ENCODE measurements at regions not wholly inside any gene's neighbourhood (a gene's known extent, or its start where the extent isn't known, plus 50 kb on each side); places are given as distances from the start of the nearest gene placed in this dataset.

DNA sequence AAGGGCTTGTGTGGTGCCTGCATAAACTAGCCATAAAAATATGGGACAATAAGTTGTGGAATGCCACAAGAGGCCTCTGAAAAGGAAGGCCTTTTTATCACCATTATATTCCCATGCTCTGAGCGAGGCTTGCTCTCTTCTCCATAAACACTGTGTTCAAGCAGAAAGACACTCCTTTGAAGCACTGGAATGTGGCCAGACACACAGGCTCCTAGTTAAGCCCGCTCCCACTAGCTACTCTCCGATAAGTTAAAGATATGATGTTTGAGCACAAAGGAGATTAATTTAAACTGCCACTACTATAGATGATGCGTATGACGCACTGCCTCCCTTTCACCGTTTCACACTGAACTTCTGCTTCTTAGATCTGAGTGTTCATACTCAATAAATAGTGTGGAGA is 188.7 kb upstream of the TWIST2 start:
- DNase-seq (ENCODE audit: low read depth): no peak
- TF ChIP-seq, protein P1, sequence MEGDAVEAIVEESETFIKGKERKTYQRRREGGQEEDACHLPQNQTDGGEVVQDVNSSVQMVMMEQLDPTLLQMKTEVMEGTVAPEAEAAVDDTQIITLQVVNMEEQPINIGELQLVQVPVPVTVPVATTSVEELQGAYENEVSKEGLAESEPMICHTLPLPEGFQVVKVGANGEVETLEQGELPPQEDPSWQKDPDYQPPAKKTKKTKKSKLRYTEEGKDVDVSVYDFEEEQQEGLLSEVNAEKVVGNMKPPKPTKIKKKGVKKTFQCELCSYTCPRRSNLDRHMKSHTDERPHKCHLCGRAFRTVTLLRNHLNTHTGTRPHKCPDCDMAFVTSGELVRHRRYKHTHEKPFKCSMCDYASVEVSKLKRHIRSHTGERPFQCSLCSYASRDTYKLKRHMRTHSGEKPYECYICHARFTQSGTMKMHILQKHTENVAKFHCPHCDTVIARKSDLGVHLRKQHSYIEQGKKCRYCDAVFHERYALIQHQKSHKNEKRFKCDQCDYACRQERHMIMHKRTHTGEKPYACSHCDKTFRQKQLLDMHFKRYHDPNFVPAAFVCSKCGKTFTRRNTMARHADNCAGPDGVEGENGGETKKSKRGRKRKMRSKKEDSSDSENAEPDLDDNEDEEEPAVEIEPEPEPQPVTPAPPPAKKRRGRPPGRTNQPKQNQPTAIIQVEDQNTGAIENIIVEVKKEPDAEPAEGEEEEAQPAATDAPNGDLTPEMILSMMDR (IDR thresholded peaks at IDR 0.05; ENCODE audit: low read length, missing control alignments): no peak
- H3K4me3 ChIP-seq (replicated peaks; ENCODE audit: low read depth, low read length): no peak overlapping the region

DNA sequence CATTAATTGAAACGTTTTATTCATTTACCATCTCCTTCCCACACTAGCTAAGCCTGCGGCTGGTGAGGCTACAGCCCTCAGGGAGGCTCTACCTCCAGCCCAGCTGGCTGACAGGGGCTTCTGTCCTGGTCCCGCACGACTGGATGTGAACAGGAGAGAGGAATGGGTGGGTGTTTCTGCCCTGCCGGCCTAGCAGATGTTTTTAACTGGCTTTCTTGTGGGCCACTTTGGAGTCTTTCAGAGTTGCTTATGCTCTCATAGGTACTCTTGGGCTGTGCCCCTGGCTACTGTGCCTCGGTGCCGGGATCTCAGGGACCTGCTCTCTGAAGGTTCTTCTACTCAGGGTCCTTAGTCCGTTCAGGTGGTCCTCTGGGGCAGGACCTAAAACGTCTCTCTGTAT is 184.3 kb upstream of the TWIST2 start:
- TF ChIP-seq, protein P1 (IDR thresholded peaks at IDR 0.05; ENCODE audit: low read length, missing control alignments): no peak
- H3K4me3 ChIP-seq (replicated peaks; ENCODE audit: low read depth, low read length): no peak overlapping the region
- DNase-seq (ENCODE audit: low read depth): no peak

DNA sequence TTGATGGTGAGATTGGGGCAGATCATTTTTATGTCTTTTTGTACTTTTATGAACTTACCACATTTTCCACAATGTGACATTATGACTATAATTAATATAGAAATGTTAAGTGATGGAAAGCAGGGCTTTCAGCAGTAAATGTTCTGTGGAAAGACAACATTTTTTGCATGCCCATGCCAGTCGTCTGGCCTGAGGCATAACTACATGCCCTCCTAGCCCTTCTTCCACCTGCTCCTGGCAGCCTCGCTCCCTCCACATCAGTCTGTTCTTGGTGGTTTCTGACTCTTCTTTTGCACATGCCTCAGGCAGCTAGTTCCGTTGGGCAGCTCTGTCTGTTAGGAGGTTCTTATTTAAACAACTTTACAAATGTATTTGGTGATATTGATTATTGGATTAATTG is 182.0 kb upstream of the TWIST2 start:
- no peak overlapping the region for H3K4me3 ChIP-seq (replicated peaks; ENCODE audit: low read depth, low read length)
- no peak for DNase-seq (ENCODE audit: low read depth)
- TF ChIP-seq, protein P1 (IDR thresholded peaks at IDR 0.05; ENCODE audit: low read length, missing control alignments): no peak

DNA sequence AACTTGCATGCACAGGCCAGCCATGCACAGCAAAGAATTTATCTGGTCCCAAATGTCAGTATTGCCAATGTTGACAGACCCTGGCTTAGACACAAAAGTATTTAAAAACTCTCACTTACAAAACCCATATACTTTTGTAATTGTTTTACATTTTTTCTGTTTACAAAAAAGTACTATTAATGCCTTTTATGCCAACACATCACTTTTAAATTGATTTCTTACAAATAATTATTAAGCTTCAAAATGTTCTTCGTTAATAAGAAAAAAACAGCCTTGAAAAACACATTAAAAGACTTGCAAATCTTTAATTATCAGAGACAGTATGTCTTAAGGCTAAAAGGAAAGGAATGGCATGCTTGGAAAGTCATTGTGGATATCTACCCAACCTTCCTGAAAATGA is 181.3 kb upstream of the TWIST2 start:
- no peak overlapping the region for H3K4me3 ChIP-seq (replicated peaks; ENCODE audit: low read depth, low read length)
- DNase-seq (ENCODE audit: low read depth): no peak
- TF ChIP-seq, protein P1 (IDR thresholded peaks at IDR 0.05; ENCODE audit: low read length, missing control alignments): no peak

DNA sequence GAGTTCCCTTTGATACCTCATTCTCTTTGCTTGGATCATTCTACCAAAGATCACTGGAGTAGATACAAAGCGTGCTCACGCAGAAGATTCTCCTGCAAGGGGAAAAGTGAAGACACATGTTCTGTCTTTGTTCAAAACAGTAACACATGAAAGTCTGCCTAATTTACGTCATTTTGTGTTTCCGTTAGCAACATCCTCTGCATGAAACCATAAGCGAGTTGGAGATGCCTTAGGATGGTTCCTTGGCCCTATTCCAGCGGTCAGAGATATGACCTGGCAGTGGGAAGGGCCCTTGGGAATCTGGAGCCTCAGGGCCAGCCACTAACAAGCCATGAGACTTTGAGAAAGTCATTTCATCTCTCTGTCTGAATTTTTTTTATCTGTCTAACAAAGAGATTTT is 180.9 kb upstream of the TWIST2 start:
- TF ChIP-seq, protein P1 (IDR thresholded peaks at IDR 0.05; ENCODE audit: low read length, missing control alignments): no peak
- peak; percentile 83 for DNase-seq (ENCODE audit: low read depth)
- no peak overlapping the region for H3K4me3 ChIP-seq (replicated peaks; ENCODE audit: low read depth, low read length)

DNA sequence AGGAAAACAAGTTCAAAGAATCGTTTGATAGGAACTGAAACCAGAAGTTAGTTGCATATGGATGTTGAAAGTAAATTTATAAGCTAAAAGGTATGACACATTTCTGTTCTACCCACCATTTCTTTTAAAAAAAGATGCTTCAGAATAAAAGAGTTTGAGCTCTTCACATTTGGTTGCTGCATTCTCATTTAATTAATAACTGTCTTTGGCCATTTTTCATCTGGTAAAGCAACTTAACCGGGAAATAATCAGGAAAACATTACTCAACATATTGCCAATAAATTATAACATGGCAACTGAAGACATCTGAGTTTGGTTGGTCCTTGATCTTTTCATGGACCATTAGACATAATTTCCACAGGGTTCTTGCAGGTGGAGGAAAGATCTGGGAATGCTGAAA is 180.2 kb upstream of the TWIST2 start:
- DNase-seq (ENCODE audit: low read depth): no peak
- TF ChIP-seq, protein P1 (IDR thresholded peaks at IDR 0.05; ENCODE audit: low read length, missing control alignments): no peak
- H3K4me3 ChIP-seq (replicated peaks; ENCODE audit: low read depth, low read length): no peak overlapping the region

DNA sequence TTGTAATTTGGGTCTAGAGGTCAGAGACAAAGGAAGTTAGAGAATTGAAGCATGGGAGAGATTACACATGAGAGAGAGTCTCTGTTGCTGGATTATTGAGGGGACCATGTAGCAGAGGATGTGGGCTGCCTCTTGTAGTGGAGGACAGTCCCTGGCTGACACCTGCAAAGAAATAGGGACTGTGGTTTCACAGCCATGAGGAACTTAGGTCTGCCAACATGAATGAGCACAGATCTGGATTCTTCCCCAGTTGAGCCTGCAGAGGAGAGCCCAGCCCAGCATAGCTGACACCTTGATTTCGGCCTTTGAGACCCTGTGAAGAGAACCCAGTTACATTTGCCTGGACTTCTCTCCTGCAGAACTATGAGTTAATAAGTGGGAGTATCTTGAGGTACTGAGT is 179.5 kb upstream of the TWIST2 start:
- TF ChIP-seq, protein P1 (IDR thresholded peaks at IDR 0.05; ENCODE audit: low read length, missing control alignments): no peak
- no peak overlapping the region for H3K4me3 ChIP-seq (replicated peaks; ENCODE audit: low read depth, low read length)

More for the DNA sequence above, 179.5 kb upstream of the TWIST2 start:
- no peak for DNase-seq (ENCODE audit: low read depth)
